Brain microvascular endothelial cell (primary cell): ENCODE measurements at regions not wholly inside any gene's neighbourhood (a gene's known extent, or its start where the extent isn't known, plus 50 kb on each side); places are given as distances from the start of the nearest gene placed in this dataset.

ENCODE experiments used
- DNase-seq: peaks from one replicate; pipeline ENCODE4 v3.0.0-alpha.2; 2020
- H3K27ac ChIP-seq: fragments of 250-450 bp; sonication (Bioruptor Pico); 2 replicates; pipeline ENCODE4 v1.5.1; 2020; ENCODE audit warnings: mild to moderate bottlenecking, moderate library complexity
- H3K27me3 ChIP-seq: fragments of 250-450 bp; sonication (Bioruptor Pico); replicated peaks from 2 replicates; pipeline ENCODE4 v1.5.1; 2020; ENCODE audit warnings: mild to moderate bottlenecking
- H3K36me3 ChIP-seq: fragments of 250-450 bp; sonication (Bioruptor Pico); replicated peaks from 2 replicates; pipeline ENCODE4 v1.5.1; 2020; ENCODE audit warnings: mild to moderate bottlenecking
- H3K4me3 ChIP-seq: 2 replicates; pipeline ENCODE4 v1.5.1; 2011; ENCODE audit warnings: low read depth, mild to moderate bottlenecking, control low read depth, low read length, moderate library complexity
- in situ Hi-C: cut with HindIII; loops from 2 replicates; pipeline ENCODE4 v1.10.0; 2017; ENCODE audit warnings: low sequenced_read_pairs, low pct_ligation_motif_present
- TF ChIP-seq, protein P1 (sequence below): IDR thresholded peaks from 2 replicates; pipeline ENCODE4 v1.5.1; 2011; ENCODE audit warnings: low read depth, mild to moderate bottlenecking, moderate library complexity, low read length, control low read depth, inconsistent platforms; ENCODE audit errors: missing control alignments

GRCh38 chr15:95918525-95918924, 412.0 kb upstream of the NR2F2 start:
- TF ChIP-seq, protein P1, sequence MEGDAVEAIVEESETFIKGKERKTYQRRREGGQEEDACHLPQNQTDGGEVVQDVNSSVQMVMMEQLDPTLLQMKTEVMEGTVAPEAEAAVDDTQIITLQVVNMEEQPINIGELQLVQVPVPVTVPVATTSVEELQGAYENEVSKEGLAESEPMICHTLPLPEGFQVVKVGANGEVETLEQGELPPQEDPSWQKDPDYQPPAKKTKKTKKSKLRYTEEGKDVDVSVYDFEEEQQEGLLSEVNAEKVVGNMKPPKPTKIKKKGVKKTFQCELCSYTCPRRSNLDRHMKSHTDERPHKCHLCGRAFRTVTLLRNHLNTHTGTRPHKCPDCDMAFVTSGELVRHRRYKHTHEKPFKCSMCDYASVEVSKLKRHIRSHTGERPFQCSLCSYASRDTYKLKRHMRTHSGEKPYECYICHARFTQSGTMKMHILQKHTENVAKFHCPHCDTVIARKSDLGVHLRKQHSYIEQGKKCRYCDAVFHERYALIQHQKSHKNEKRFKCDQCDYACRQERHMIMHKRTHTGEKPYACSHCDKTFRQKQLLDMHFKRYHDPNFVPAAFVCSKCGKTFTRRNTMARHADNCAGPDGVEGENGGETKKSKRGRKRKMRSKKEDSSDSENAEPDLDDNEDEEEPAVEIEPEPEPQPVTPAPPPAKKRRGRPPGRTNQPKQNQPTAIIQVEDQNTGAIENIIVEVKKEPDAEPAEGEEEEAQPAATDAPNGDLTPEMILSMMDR: no peak
- Histone ChIP-seq H3K4me3 (no peak overlapping the region), H3K27me3 (no peaks in the 10 kb centered on the region), H3K27ac (no peak overlapping the region), H3K36me3 (no peaks in the 10 kb centered on the region)
- in situ Hi-C loops: no loop called here
- DNase-seq: no peak

DNA sequence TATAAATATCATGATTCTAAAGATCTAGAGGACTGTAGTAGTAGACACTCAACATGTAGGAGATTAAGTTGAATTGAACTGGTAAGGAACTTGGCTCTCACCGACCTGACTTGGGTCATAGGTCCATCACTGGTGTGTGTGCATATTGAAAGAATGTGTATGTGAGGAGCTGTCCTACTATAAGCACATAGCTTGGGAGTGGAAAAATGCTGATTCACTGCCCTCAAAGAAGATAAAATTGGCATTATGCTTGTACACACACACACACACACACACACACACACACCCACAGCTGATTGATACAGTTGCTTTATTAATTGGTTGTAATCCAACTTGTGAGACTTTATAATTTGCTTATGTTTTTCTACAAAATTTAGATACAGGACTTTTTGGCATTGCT, 411.0 kb upstream of the NR2F2 start:
- Histone ChIP-seq H3K27me3 (no peaks in the 10 kb centered on the region), H3K4me3 (no peak overlapping the region), H3K36me3 (no peaks in the 10 kb centered on the region), H3K27ac (no peak overlapping the region)
- DNase-seq: no peak
- TF ChIP-seq, protein P1: no peak
- in situ Hi-C loops: no loop called here

- Histone ChIP-seq H3K4me3 (no peak overlapping the region), H3K27me3 (no peaks in the 10 kb centered on the region), H3K27ac (no peak overlapping the region), H3K36me3 (no peaks in the 10 kb centered on the region)
- TF ChIP-seq, protein P1: no peak
- DNase-seq: no peak
- in situ Hi-C loops: no loop called here
Measured at GRCh38 chr15:95921404-95921803, 409.1 kb upstream of the NR2F2 start.

DNA sequence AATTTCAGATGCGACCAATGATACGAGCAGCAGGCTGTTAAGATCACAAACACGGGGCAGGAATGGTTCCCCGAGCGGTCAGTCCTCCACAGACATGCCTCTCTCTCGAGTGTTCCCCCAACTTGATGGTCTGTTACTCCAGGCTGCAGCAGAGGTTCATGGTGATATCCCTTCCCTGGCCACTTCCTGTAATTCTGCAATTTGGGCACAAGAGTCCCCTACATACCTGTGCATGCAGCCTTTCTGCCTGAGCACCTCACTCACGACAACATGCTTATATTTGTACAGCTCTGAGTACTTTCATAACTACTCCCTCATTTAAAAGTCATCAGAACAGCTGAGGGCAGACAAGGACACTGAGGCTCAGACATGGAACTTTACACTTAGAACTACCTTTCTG, 408.1 kb upstream of the NR2F2 start:
- no peak overlapping the region for H3K4me3 ChIP-seq
- TF ChIP-seq, protein P1: no peak
- no peak overlapping the region for H3K27ac ChIP-seq
- no peak for DNase-seq
- no peaks in the 10 kb centered on the region for H3K27me3 ChIP-seq
- H3K36me3 ChIP-seq: no peaks in the 10 kb centered on the region
- in situ Hi-C loops: no loop called here

- in situ Hi-C loops: no loop called here
Measured at GRCh38 chr15:95923792-95924191, 406.7 kb upstream of the NR2F2 start.

GRCh38 chr15:95928822-95929221, 401.7 kb upstream of the NR2F2 start:
- no peak overlapping the region for H3K4me3 ChIP-seq
- TF ChIP-seq, protein P1: no peak
- in situ Hi-C loops: no loop called here
- DNase-seq: no peak
- H3K27ac ChIP-seq: no peak overlapping the region
- H3K36me3 ChIP-seq: no peaks in the 10 kb centered on the region
- H3K27me3 ChIP-seq: no peaks in the 10 kb centered on the region

More at GRCh38 chr15:95923792-95924191, 406.7 kb upstream of the NR2F2 start:
- DNase-seq: no peak
- no peak overlapping the region for H3K27ac ChIP-seq
- H3K4me3 ChIP-seq: no peak overlapping the region
- TF ChIP-seq, protein P1: no peak
- no peaks in the 10 kb centered on the region for H3K27me3 ChIP-seq
- H3K36me3 ChIP-seq: no peaks in the 10 kb centered on the region
